HT-29 (cell line): ENCODE measurements at regions not wholly inside any gene's neighbourhood (a gene's known extent, or its start where the extent isn't known, plus 50 kb on each side); places are given as distances from the start of the nearest gene placed in this dataset.
A peak's percentile ranks its signal among the peaks of the same experiment; 100 is the strongest.
"Not testable (repeated sequence)": the region's sequence is repeated elsewhere in the genome, so short reads cannot be mapped to it uniquely, and the experiment has no call there.

ENCODE experiments used
- DNase-seq: peaks from one replicate; pipeline ENCODE4 v3.0.0-alpha.2; 2015; ENCODE audit warnings: low spot score

GRCh38 chr5:23242891-23243290 lies 264.5 kb upstream of the PRDM9 start:
- no peak for DNase-seq

- DNase-seq, result no peak
Observed at GRCh38 chr5:23235246-23235645, 272.2 kb upstream of the PRDM9 start.

DNA sequence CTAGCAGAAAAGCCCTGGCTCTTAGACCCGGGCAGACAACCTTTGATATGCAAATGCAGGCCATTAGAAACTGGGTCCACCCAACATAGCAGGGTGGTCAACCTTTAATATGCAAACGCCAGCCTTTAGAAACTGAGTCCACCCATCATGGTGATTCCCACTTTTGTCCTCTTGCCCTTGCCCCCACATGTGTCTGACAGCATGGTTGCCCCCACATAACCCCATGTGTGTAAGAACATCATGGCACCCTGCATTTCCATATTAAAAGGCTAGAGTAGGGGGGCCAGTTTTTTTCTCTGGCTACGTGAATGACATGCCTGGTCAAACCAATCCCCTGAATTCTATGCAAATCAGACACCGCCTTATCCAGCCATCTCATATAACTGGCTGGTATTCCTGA lies 273.2 kb upstream of the PRDM9 start:
- no peak for DNase-seq

DNA sequence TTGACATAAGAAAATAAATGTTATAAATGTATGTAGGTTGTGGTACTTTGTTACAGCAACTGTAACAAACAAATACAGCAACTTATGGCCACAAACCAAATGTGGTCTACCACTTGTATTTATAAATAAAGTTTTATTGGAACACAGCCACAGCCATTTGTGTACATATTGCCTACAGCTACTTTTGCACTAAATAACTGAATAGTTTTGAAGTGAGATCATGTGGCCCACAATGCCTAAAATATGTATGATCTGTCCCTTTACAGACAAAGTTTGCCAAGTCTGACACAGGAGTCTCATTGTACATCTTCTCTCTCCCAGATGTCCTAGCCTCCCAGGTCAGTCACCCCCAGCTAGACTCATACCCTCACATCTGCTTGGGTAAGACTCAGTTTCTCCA lies 283.6 kb upstream of the PRDM9 start:
- DNase-seq, result no peak

GRCh38 chr5:23221831-23222230 lies 285.6 kb upstream of the PRDM9 start:
- DNase-seq, result no peak

GRCh38 chr5:23217159-23217558 lies 290.2 kb upstream of the PRDM9 start:
- no peak for DNase-seq

GRCh38 chr5:23216345-23216744 lies 291.1 kb upstream of the PRDM9 start:
- DNase-seq, result no peak

DNA sequence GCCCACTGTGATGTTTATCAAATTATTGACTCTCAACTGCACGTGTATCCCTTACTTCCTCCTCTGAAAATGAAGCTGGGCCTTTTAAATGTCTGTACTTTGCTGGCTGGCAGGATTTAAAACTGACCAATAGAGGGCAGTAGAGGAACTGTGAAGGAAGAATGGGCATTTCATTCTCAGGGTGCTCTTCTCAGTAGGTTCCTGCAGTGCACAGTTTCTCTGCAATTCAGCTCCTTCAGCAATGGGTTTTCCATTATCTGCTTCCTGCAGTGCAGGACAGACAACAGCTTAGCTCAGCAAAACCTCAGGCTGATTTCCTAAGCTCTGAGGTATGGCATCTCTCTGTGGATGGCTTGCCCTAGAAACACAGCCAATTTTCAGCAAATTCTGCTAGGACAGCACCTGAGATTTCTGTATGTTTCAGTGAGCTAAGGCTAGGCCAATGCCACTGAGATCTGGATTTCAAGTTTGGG lies 298.4 kb upstream of the PRDM9 start:
- DNase-seq, result peak; percentile 80

- no peak for DNase-seq
Observed at GRCh38 chr5:23204111-23204510, 303.3 kb upstream of the PRDM9 start.

DNA sequence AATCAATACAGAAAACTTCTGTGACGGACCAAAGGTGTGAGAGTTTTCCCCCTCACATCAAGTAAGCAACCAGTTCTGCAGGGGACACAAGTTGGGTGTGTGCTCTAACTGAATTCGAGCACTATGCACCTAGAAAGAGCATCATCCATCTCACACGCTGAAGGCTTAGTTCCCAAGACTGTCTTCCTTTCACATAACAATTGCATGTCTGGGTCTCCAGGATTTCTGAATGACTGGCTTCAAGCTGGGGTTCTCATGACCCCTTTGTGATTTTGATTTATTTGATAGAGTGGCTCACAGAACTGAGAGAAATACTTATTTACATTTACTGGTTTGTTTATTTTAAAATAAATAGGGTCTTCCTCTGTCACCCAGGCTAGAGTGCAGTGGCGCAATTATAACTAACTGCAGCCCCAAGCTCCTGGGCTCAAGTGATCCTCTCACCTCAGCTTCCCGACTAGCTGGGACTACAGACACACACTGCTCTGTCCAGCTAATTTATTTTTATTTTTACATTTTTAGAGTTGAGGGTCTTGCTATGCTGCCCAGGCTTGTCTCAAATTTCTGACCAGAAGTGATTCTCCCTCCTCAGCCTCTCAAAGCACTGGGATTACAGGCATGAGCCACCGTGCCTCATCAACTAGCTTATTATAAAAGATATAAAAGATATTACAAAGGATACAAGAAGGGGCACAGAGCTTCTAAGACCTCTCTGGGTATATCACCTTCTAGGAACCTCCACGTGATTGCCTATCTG lies 316.7 kb upstream of the CDH12 start:
- DNase-seq, result no peak

GRCh38 chr5:23164971-23165370 lies 311.8 kb upstream of the CDH12 start:
- DNase-seq, result no peak

GRCh38 chr5:23158179-23158578 lies 305.0 kb upstream of the CDH12 start:
- no peak for DNase-seq

DNA sequence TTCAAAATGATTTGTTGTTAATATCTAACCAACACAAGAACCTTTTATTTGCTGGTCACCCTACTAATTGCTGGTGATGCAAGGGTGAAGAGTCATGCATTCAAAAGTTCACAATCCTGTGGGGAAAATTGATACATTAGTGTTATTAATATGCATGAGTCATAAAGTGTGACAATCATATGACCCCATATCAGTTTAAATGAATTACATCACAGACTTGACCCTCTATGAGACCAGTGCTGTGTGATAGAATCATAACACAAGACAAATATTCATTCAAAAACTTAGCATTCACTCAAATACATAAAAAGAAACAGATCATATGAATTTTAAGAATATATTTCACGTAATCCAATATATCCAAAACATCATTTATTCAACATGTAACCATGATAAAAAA lies 304.6 kb upstream of the CDH12 start:
- no peak for DNase-seq

DNA sequence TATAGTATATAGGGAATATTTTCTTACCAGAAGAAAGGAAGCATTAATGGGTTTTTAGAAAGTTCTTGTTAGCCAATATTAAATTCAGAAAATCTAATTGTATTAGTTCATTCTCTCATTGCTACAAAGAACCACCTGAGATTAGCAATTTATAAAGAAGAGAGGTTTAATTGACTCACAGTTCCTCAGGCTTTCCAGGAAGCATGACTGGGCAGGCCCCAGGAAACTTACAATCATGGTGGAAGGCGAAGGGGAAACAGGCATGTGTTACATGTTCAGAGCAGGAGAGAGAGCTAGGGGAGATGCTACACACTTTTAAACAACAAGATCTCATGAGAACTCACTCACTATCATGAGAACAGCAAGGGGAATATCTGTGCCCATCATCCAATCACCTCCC lies 304.0 kb upstream of the CDH12 start:
- DNase-seq, result no peak

GRCh38 chr5:23147625-23148024 lies 294.5 kb upstream of the CDH12 start:
- no peak for DNase-seq

GRCh38 chr5:23146183-23146582 lies 293.0 kb upstream of the CDH12 start:
- no peak for DNase-seq

GRCh38 chr5:23139338-23140171 lies 286.4 kb upstream of the CDH12 start:
- peak; percentile 56 for DNase-seq

DNA sequence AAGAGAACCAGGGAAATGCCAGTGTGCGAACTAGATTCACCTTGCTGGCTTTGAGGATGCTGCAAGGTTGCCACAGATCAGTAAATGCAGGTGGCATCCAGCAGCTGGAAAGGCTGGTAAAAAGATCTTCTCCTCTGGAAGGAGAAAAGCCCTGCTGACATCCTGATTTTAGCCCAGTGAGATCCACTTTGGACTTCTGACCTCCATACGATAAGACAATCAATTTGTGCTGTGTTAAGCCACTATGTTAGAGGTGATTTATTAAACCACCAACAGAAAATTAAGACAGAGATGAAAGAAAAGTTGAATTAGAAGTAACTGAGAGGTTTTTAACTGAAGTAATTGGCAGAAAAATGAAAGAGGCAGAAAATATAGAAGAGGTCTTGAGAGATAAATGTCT lies 283.8 kb upstream of the CDH12 start:
- DNase-seq, result no peak

- DNase-seq, result no peak
Observed at GRCh38 chr5:23132231-23132630, 279.1 kb upstream of the CDH12 start.

- DNase-seq, result no peak
Observed at GRCh38 chr5:23112237-23112636, 259.1 kb upstream of the CDH12 start.

- no peak for DNase-seq
Observed at GRCh38 chr5:23105021-23105420, 251.9 kb upstream of the CDH12 start.

DNA sequence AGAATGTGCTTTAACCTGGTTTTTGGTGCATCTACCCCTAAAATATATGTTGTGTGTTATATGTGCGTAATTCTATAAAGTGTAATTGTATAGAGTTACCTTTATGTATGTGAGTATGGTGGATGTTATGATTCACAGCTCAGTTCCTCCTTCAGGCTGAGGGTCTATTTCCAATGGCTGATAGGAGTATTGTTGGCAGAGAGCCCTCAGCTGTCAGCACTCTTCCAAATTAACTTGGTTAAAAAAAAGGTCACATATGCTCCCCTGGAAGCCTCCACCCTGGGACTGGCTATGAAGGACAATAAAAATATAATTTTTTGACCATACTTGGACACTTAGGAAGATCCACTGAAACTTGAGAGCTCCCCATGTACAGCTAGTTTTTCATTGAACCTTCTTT lies 250.4 kb upstream of the CDH12 start:
- no peak for DNase-seq

DNA sequence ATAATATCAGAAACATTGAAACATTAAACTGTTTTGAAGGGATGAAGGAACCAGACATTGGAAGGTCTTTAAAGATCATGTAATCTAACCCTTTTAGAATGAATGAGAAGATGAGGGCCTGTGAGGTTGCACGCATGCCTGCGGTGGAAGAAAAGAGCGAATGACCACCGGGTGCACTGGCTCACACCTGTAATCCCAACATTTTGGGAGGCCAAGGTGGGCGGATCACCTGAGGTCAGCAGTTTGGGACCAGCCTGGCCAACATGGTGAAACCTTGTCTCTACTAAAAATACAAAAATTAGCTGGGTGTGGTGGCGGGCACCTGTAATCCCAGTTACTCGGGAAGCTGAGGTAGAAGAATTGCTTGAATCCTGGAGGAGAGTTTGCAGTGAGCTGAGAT lies 242.3 kb upstream of the CDH12 start:
- DNase-seq, result not testable (repeated sequence)
